T-cell (primary cell): ENCODE measurements at regions not wholly inside any gene's neighbourhood (a gene's known extent, or its start where the extent isn't known, plus 50 kb on each side); places are given as distances from the start of the nearest gene placed in this dataset.

Experiments
- ATAC-seq, 4 experiments: fragments of 200-7000 bp in 3 of 4; fragments of 150-1000 bp in 1 of 4; cut with Tn5 transposase; replicated peaks in 1 of 4; 1 replicate in 3 of 4; 2 replicates in 1 of 4; pipeline ENCODE4 v1.10.0; 2021; ENCODE audit warnings: moderate library complexity in 3 of 4, mild to moderate bottlenecking in 2 of 4, moderate number of reproducible peaks in 1 of 4
- CTCF ChIA-PET, 2 donors: fragments of 300-600 bp; sonication (Branson Sonifier 250); formaldehyde crosslinking; loops; one replicate each; lab custom pipeline; 2022; ENCODE audit warnings: antibody characterized with exemption in 2 of 2; lab: Charles Lee
- POLR2A ChIA-PET, 2 donors: fragments of 300-600 bp; sonication (Branson Sonifier 250); formaldehyde crosslinking; loops; one replicate each; lab custom pipeline; 2022; ENCODE audit warnings: antibody characterized with exemption in 2 of 2; lab: Charles Lee
- DNase-seq, 35 experiments: peaks; one replicate each; pipeline versions ENCODE4 v3.0.0 to v3.0.0-alpha.2; 2013 to 2023
- H3K27ac ChIP-seq: one replicate; pipeline ENCODE4 v1.5.1; 2013; ENCODE audit warnings: low read length
- H3K27me3 ChIP-seq, 2 experiments: replicated peaks in 1 of 2; 1 replicate in 1 of 2; 2 replicates in 1 of 2; pipeline versions ENCODE4 v1.6.1 to v1.7.0; 2013; ENCODE audit warnings: low read length in 1 of 2, mixed read lengths in 1 of 2; ENCODE audit not compliant: control insufficient read depth in 2 of 2, insufficient read depth in 2 of 2; ENCODE audit errors: extremely low read depth in 1 of 2
- H3K36me3 ChIP-seq, 2 donors: 1 replicate in 1 of 2; 2 replicates in 1 of 2; pipeline versions ENCODE4 v1.6.1 to v1.7.0; 2013; ENCODE audit warnings: low read length in 1 of 2; ENCODE audit not compliant: control insufficient read depth in 2 of 2, insufficient read depth in 1 of 2; ENCODE audit errors: extremely low read depth in 1 of 2
- H3K4me1 ChIP-seq, 2 experiments: 1 replicate in 1 of 2; 2 replicates in 1 of 2; pipeline versions ENCODE4 v1.6.1 to v1.7.0; 2013; ENCODE audit warnings: low read length in 2 of 2, mixed read lengths in 1 of 2; ENCODE audit not compliant: insufficient read depth in 2 of 2, control insufficient read depth in 1 of 2; ENCODE audit errors: extremely low read depth in 1 of 2
- H3K4me3 ChIP-seq, 2 donors: 1 replicate in 1 of 2; 2 replicates in 1 of 2; pipeline versions ENCODE4 v1.5.1 to v1.7.0; 2013; ENCODE audit warnings: mild to moderate bottlenecking in 2 of 2, low read length in 1 of 2, moderate library complexity in 1 of 2; ENCODE audit not compliant: control insufficient read depth in 1 of 2; ENCODE audit errors: extremely low read depth in 1 of 2
- H3K9me3 ChIP-seq: 2 replicates; pipeline ENCODE4 v1.7.0; 2013
- H3K27ac Mint-ChIP-seq, 2 donors: one replicate each; pipeline ENCODE4 v1.8.0; 2020 to 2021; ENCODE audit warnings: mild to moderate bottlenecking in 2 of 2, mixed read lengths in 2 of 2
- H3K27me3 Mint-ChIP-seq, 2 donors: one replicate each; pipeline ENCODE4 v1.8.0; 2021 to 2022; ENCODE audit warnings: mixed read lengths in 2 of 2
- H3K36me3 Mint-ChIP-seq: one replicate; pipeline ENCODE4 v1.8.0; 2021; ENCODE audit warnings: mixed read lengths
- H3K4me1 Mint-ChIP-seq, 3 donors: one replicate each; pipeline ENCODE4 v1.8.0; 2020 to 2022; ENCODE audit warnings: mixed read lengths in 3 of 3, mild to moderate bottlenecking in 1 of 3
- H3K4me3 Mint-ChIP-seq, 3 donors: one replicate each; pipeline ENCODE4 v1.8.0; 2020 to 2022; ENCODE audit warnings: mild to moderate bottlenecking in 3 of 3, mixed read lengths in 3 of 3, moderate library complexity in 3 of 3
- H3K9me3 Mint-ChIP-seq, 3 donors: one replicate each; pipeline ENCODE4 v1.8.0; 2020 to 2022; ENCODE audit warnings: mixed read lengths in 3 of 3
- WGBS: methylation state at CpG from one replicate; pipeline ENCODE4 v1.1.5; 2013; ENCODE audit warnings: missing lambda C conversion rate; ENCODE audit not compliant: insufficient coverage; 5-methylcytosine and 5-hydroxymethylcytosine counted together

- Histone ChIP-seq H3K4me3 (no peak overlapping the region), H3K36me3 (no peaks in the 10 kb centered on the region), H3K27ac (no peak overlapping the region), H3K27me3 (no peaks in the 10 kb centered on the region), H3K9me3 (no peaks in the 10 kb centered on the region), H3K4me1 (no peaks in the 10 kb centered on the region)
- H3K27me3 Mint-ChIP-seq = no peaks in the 10 kb centered on the region
- POLR2A ChIA-PET = no interaction called here
- no peak overlapping the region for H3K27ac Mint-ChIP-seq
- CTCF ChIA-PET = interaction anchor here (0.6 to 0.7 kb wide), 2 partner anchors 11 to 12 kb away, joined by 3 read pairs; no protein-coding TSS in a partner anchor
- no peak overlapping the region for H3K4me3 Mint-ChIP-seq
- 60% methylated on average over 2 of the region's 3 CpGs for WGBS
- no peaks in the 10 kb centered on the region for H3K36me3 Mint-ChIP-seq
- peaks cover 0 to 6% (median 0%) of the 10 kb centered on the region in 3 donors for H3K9me3 Mint-ChIP-seq
- no peaks in the 10 kb centered on the region for H3K4me1 Mint-ChIP-seq
- no peak for ATAC-seq
- no peak for DNase-seq
Observed at GRCh38 chr17:70259400-70259799, 90.1 kb downstream of the KCNJ2 start.

- Mint-ChIP-seq H3K36me3 (no peaks in the 10 kb centered on the region), H3K9me3 (peaks cover 0 to 6% (median 0%) of the 10 kb centered on the region in 3 donors), H3K4me1 (no peaks in the 10 kb centered on the region), H3K4me3 (no peak overlapping the region), H3K27ac (no peak overlapping the region), H3K27me3 (no peaks in the 10 kb centered on the region)
- ATAC-seq = no peak
- H3K4me3 ChIP-seq = no peak overlapping the region
- no peaks in the 10 kb centered on the region for H3K27me3 ChIP-seq
- no peaks in the 10 kb centered on the region for H3K9me3 ChIP-seq
- ChIA-PET CTCF (no interaction called here), POLR2A (no interaction called here)
- H3K36me3 ChIP-seq = no peaks in the 10 kb centered on the region
- no CpG with 5 or more reads among the region's 3 CpGs for WGBS
- no peaks in the 10 kb centered on the region for H3K4me1 ChIP-seq
- no peak for DNase-seq
- H3K27ac ChIP-seq = no peak overlapping the region
Observed at GRCh38 chr17:70261170-70261569, 91.8 kb downstream of the KCNJ2 start.

GRCh38 chr17:70265471-70265870 lies 96.1 kb downstream of the KCNJ2 start:
- Histone ChIP-seq H3K4me1 (no peaks in the 10 kb centered on the region), H3K9me3 (no peaks in the 10 kb centered on the region), H3K4me3 (no peak overlapping the region), H3K36me3 (no peaks in the 10 kb centered on the region), H3K27ac (no peak overlapping the region), H3K27me3 (no peaks in the 10 kb centered on the region)
- no peak for DNase-seq
- Mint-ChIP-seq H3K27ac (no peak overlapping the region), H3K4me3 (no peak overlapping the region), H3K36me3 (no peaks in the 10 kb centered on the region), H3K9me3 (peaks cover 5 to 7% (median 6%) of the 10 kb centered on the region in 3 donors), H3K27me3 (no peaks in the 10 kb centered on the region), H3K4me1 (no peaks in the 10 kb centered on the region)
- POLR2A ChIA-PET = no interaction called here
- CTCF ChIA-PET = interaction anchor here in 1 of 2 donors (0.7 kb wide), 1 partner anchor 558 kb away, joined by 3 read pairs; no protein-coding TSS in a partner anchor
- no peak for ATAC-seq
- WGBS = 67% methylated on average over 2 of the region's 2 CpGs

GRCh38 chr17:70266394-70266793 lies 97.1 kb downstream of the KCNJ2 start:
- Histone ChIP-seq H3K4me1 (no peaks in the 10 kb centered on the region), H3K27me3 (no peaks in the 10 kb centered on the region), H3K36me3 (no peaks in the 10 kb centered on the region), H3K4me3 (no peak overlapping the region), H3K9me3 (no peaks in the 10 kb centered on the region), H3K27ac (no peak overlapping the region)
- Mint-ChIP-seq H3K36me3 (no peaks in the 10 kb centered on the region), H3K4me1 (no peaks in the 10 kb centered on the region), H3K4me3 (no peak overlapping the region), H3K27ac (no peak overlapping the region), H3K9me3 (peaks cover 0 to 7% (median 5%) of the 10 kb centered on the region in 3 donors), H3K27me3 (no peaks in the 10 kb centered on the region)
- POLR2A ChIA-PET = no interaction called here
- ATAC-seq = no peak
- no peak for DNase-seq
- CTCF ChIA-PET = interaction anchor here in 1 of 2 donors (0.6 kb wide), 1 partner anchor 286 kb away, joined by 3 read pairs; no protein-coding TSS in a partner anchor
- no CpG with 5 or more reads among the region's 2 CpGs for WGBS

DNA sequence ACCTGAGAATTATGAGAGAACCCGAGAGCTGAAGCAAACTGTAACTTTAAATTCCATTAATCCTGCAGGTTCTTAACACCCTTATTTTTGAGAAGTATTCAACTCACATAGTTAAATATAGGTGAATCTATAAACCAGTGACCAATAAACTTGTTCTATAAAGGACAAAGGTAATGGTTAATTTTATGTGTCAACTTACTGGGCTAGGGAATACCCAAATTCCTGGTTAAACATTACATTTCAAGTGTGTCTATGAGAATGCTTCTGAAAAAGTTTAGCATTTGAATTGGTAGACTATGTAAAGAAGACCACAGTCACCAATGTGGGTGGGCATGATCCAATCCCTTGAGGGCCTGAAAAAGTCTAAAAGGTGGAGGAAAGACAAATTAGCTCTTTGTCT lies 99.1 kb downstream of the KCNJ2 start:
- CTCF ChIA-PET = no interaction called here
- no peak overlapping the region for H3K27ac Mint-ChIP-seq

GRCh38 chr17:70270554-70270953 lies 101.2 kb downstream of the KCNJ2 start:
- POLR2A ChIA-PET = no interaction called here
- H3K27ac Mint-ChIP-seq = no peak overlapping the region
- H3K9me3 Mint-ChIP-seq = peaks cover 0 to 7% (median 5%) of the 10 kb centered on the region in 3 donors
- no peaks in the 10 kb centered on the region for H3K27me3 ChIP-seq
- ATAC-seq (no peak), DNase-seq (no peak)
- H3K4me3 ChIP-seq = no peak overlapping the region
- no peaks in the 10 kb centered on the region for H3K36me3 Mint-ChIP-seq
- H3K4me3 Mint-ChIP-seq = no peak overlapping the region
- H3K4me1 ChIP-seq = no peaks in the 10 kb centered on the region
- H3K9me3 ChIP-seq = no peaks in the 10 kb centered on the region
- no CpG with 5 or more reads among the region's 7 CpGs for WGBS
- no peaks in the 10 kb centered on the region for H3K4me1 Mint-ChIP-seq
- no peaks in the 10 kb centered on the region for H3K36me3 ChIP-seq
- H3K27me3 Mint-ChIP-seq = no peaks in the 10 kb centered on the region
- H3K27ac ChIP-seq = no peak overlapping the region
- CTCF ChIA-PET = interaction anchor here in 1 of 2 donors (0.7 kb wide), 1 partner anchor 11 kb away, joined by 3 read pairs; no protein-coding TSS in a partner anchor

More for the DNA sequence above, 99.1 kb downstream of the KCNJ2 start:
- Histone ChIP-seq H3K27ac (no peak overlapping the region), H3K4me3 (no peak overlapping the region), H3K9me3 (no peaks in the 10 kb centered on the region), H3K4me1 (no peaks in the 10 kb centered on the region), H3K36me3 (no peaks in the 10 kb centered on the region), H3K27me3 (no peaks in the 10 kb centered on the region)
- H3K9me3 Mint-ChIP-seq = peaks cover 0 to 7% (median 5%) of the 10 kb centered on the region in 3 donors
- no peak overlapping the region for H3K4me3 Mint-ChIP-seq
- no peaks in the 10 kb centered on the region for H3K27me3 Mint-ChIP-seq
- WGBS = no CpG with 5 or more reads among the region's 1 CpG
- H3K4me1 Mint-ChIP-seq = no peaks in the 10 kb centered on the region
- POLR2A ChIA-PET = no interaction called here
- no peak for ATAC-seq
- DNase-seq = no peak
- H3K36me3 Mint-ChIP-seq = no peaks in the 10 kb centered on the region

DNA sequence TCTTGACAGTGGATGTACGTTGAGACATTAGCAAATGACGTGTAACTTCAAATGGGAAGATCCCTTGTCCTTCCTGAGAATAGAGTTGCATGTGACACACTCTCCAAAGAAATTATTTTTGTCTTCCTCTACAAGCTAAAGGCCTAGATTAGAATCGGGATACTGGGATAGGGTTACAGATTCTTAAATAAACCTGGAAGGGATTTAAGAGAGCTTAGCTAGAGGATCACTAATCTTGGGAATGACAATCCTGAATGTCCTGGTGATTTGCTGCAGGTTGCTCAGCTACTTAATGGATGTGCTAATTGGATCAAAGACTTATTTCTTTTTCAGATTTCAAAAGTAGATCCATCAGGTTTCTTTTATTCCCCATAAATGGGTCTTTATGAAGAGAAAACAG lies 101.9 kb downstream of the KCNJ2 start:
- no peak overlapping the region for H3K4me3 ChIP-seq
- Mint-ChIP-seq H3K9me3 (peaks cover 0 to 7% (median 5%) of the 10 kb centered on the region in 3 donors), H3K27ac (no peak overlapping the region), H3K36me3 (no peaks in the 10 kb centered on the region), H3K4me3 (no peak overlapping the region), H3K4me1 (no peaks in the 10 kb centered on the region), H3K27me3 (no peaks in the 10 kb centered on the region)
- H3K27ac ChIP-seq = no peak overlapping the region
- CTCF ChIA-PET = interaction anchor here (0.6 to 0.7 kb wide), 2 partner anchors 11 to 12 kb away, joined by 3 read pairs; no protein-coding TSS in a partner anchor
- POLR2A ChIA-PET = no interaction called here
- H3K4me1 ChIP-seq = no peaks in the 10 kb centered on the region
- no peaks in the 10 kb centered on the region for H3K36me3 ChIP-seq
- no CpG with 5 or more reads among the region's 3 CpGs for WGBS
- DNase-seq (no peak), ATAC-seq (no peak)
- no peaks in the 10 kb centered on the region for H3K9me3 ChIP-seq
- H3K27me3 ChIP-seq = no peaks in the 10 kb centered on the region
